Stimulated activated CD8-positive, alpha-beta memory T cell treated with anti-CD3 and anti-CD28 coated beads, Interleukin-12 subunit alpha, Interleukin-12 subunit beta, amount 100 ng/mL, for 1 hour (primary cell): ENCODE measurements at regions not wholly inside any gene's neighbourhood (a gene's known extent, or its start where the extent isn't known, plus 50 kb on each side); places are given as distances from the start of the nearest gene placed in this dataset.

Experiments
- DNase-seq: peaks from one replicate; pipeline ENCODE4 v3.0.0-alpha.2; 2020; ENCODE audit warnings: low read depth

- DNase-seq = no peak
These were observed 52.5 kb upstream of the SGCD start for GRCh38 chr5:156274453-156274852.
